ENCODE measurements at regions not wholly inside any gene's neighbourhood (a gene's known extent, or its start where the extent isn't known, plus 50 kb on each side); places are given as distances from the start of the nearest gene placed in this dataset.

DNA sequence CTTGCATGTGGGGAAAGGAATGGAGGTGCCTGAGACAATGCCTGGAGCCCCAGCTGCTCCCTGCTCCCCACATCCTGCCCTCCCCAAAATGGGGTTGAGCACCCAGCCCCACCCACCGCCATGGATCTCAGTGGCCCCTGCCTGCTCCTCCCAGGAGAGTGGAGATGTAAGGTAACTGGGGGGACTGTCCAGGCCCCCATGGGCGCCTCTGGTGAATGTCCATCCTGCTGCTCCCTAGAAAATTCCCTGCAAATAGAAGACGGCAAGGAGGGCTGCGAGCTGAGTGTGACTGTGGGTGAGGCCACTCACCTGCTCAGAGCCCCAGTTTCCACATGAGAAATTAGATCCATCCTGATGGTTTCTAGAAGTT is 101.6 kb downstream of the RAMP3 start:
- no peak for DNase-seq
- Histone ChIP-seq H3K27me3 (peaks cover 0 to 17% (median 0%) of the 10 kb centered on the region in 4 donors), H3K27ac (no peak overlapping the region), H3K4me1 (peaks cover 0 to 4% (median 0%) of the 10 kb centered on the region in 3 donors), H3K9me3 (no peaks in the 10 kb centered on the region), H3K4me3 (no peak overlapping the region), H3K36me3 (no peaks in the 10 kb centered on the region)
- WGBS, 2 donors, result 90% methylated on average over 2 of the region's 4 CpGs; no CpG with 5 or more reads in 1 of the 2 donors
- no peak for TF ChIP-seq POLR2A (IDR thresholded peaks at IDR 0.05)
- TF ChIP-seq, protein P1, sequence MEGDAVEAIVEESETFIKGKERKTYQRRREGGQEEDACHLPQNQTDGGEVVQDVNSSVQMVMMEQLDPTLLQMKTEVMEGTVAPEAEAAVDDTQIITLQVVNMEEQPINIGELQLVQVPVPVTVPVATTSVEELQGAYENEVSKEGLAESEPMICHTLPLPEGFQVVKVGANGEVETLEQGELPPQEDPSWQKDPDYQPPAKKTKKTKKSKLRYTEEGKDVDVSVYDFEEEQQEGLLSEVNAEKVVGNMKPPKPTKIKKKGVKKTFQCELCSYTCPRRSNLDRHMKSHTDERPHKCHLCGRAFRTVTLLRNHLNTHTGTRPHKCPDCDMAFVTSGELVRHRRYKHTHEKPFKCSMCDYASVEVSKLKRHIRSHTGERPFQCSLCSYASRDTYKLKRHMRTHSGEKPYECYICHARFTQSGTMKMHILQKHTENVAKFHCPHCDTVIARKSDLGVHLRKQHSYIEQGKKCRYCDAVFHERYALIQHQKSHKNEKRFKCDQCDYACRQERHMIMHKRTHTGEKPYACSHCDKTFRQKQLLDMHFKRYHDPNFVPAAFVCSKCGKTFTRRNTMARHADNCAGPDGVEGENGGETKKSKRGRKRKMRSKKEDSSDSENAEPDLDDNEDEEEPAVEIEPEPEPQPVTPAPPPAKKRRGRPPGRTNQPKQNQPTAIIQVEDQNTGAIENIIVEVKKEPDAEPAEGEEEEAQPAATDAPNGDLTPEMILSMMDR (IDR thresholded peaks at IDR 0.05), result no peak
- intact Hi-C loops (cut with DNase I), result no loop called here

DNA sequence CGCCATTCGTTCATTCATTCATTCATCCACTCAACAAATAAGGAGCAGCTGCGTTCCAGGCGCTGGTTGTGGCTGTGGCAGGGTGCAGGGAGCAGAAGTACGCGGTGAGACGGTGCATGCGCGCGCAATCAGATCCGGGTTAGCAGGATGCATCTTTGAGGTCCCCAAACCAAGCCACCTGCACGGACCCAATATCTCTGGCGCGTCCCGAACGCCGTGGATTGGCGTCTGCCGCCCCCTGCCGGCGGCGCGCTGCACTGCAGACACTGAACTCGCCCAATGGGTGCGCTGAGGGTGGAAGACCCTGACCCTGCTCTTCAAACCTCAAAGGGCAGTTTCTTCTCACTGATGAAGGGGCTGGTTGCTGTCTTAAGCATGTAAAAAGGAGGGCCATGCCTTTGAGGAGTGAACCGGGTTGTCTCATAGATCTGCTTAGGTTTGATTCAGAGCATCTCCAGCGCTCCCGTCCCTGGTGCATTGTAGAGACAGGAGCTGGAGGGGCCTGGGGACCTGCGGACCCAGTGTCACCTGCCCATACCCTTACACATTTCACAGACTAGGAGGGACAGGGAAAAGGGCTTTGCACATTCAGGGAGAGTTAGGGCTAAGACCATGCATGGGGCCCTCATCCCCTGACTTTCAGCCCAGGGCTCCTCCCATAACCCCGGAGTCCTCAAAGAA is 102.5 kb downstream of the RAMP3 start:
- peaks cover 0 to 17% (median 0%) of the 10 kb centered on the region in 4 donors for H3K27me3 ChIP-seq
- no peak for DNase-seq
- no peak overlapping the region for H3K27ac ChIP-seq
- no peaks in the 10 kb centered on the region for H3K9me3 ChIP-seq
- TF ChIP-seq POLR2A (IDR thresholded peaks at IDR 0.05), result no peak
- TF ChIP-seq, protein P1 (IDR thresholded peaks at IDR 0.05), result peak; percentile 90 to 100 (median 93)
- 25 to 62% methylated on average over 7 to 12 of the region's 30 CpGs for WGBS, 2 donors
- H3K36me3 ChIP-seq, result no peaks in the 10 kb centered on the region
- intact Hi-C loops (cut with DNase I), result loop anchor here (2.0 kb wide), 1 partner anchor 105 kb away; no protein-coding TSS in a partner anchor
- no peak overlapping the region for H3K4me3 ChIP-seq
- H3K4me1 ChIP-seq, result peaks cover 0 to 4% (median 0%) of the 10 kb centered on the region in 3 donors

DNA sequence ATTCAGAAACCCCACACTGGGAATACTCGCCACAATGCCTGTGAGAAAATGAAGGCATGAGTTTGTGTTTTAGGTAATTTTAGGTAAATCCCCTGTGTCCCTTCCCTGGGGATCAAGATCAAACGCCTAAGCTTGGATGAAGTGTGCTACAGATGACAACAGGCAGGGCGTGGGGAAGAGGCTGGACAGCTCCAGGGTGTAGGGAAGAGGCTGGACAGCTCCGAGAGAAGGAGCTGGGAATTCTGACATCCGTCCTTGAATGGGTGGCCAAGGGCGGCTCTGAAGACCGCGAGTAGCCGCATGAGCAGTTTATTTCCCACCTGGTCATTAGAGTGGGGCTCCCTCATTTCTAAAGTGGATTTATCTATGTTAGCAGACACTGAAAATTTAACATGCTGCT is 109.7 kb downstream of the RAMP3 start:
- Histone ChIP-seq H3K9me3 (no peaks in the 10 kb centered on the region), H3K4me3 (no peak overlapping the region), H3K27me3 (peaks cover 0 to 7% (median 0%) of the 10 kb centered on the region in 4 donors), H3K36me3 (no peaks in the 10 kb centered on the region), H3K27ac (no peak overlapping the region), H3K4me1 (no peaks in the 10 kb centered on the region)
- 42 to 52% methylated on average over 9 of the region's 9 CpGs for WGBS, 2 donors
- intact Hi-C loops (cut with DNase I), result no loop called here
- DNase-seq, result no peak
- TF ChIP-seq POLR2A (IDR thresholded peaks at IDR 0.05), result no peak
- TF ChIP-seq, protein P1 (IDR thresholded peaks at IDR 0.05), result no peak

DNA sequence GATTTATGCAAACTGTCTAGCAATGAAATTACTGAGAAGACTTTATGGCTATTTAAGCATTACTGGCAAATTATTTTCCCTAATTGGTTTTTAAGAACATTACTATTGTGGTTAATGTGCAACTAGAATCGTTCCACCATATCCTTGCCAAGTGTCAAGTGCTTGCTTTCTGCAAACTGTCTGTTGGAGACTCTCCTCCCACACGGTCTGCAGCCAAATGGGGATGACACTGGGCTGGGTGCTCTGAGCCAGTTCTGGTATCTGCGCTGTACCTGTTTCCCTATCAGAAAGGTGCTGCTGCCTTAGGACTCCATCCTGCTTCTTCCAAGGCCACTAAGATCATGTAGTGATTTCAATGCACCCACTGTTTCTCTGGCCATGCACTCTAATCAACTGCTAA is 110.4 kb downstream of the RAMP3 start:
- no peak for DNase-seq
- 52 to 56% methylated on average over 3 of the region's 3 CpGs for WGBS, 2 donors
- H3K36me3 ChIP-seq, result no peaks in the 10 kb centered on the region
- H3K9me3 ChIP-seq, result no peaks in the 10 kb centered on the region
- H3K4me1 ChIP-seq, result no peaks in the 10 kb centered on the region
- intact Hi-C loops (cut with DNase I), result no loop called here
- no peak for TF ChIP-seq POLR2A (IDR thresholded peaks at IDR 0.05)
- TF ChIP-seq, protein P1 (IDR thresholded peaks at IDR 0.05), result no peak
- peaks cover 0 to 7% (median 0%) of the 10 kb centered on the region in 4 donors for H3K27me3 ChIP-seq
- H3K27ac ChIP-seq, result no peak overlapping the region
- no peak overlapping the region for H3K4me3 ChIP-seq

DNA sequence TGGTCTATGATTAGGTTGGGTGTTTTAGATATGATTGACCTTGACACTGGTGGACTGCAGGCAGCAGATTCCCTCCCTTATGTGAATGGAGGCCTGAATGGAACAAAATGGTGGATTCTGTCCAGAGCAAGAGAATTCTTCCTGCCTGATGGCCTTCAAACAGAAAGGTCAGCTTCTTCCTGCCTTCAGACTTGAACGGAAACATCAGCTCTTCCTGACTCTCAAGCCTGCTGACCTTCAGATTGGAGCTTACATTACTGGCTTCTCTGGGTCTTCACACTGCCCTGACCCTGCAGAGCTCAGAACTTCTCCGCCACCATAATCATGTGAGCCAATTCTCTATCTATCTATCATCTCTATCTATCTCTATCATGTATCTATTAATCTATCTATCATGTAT is 111.6 kb downstream of the RAMP3 start:
- 75 to 89% methylated on average over 2 of the region's 2 CpGs for WGBS, 2 donors
- intact Hi-C loops (cut with DNase I), result no loop called here

More for the DNA sequence above, 111.6 kb downstream of the RAMP3 start:
- Histone ChIP-seq H3K27me3 (peaks cover 0 to 7% (median 0%) of the 10 kb centered on the region in 4 donors), H3K36me3 (no peaks in the 10 kb centered on the region), H3K4me1 (no peaks in the 10 kb centered on the region), H3K9me3 (no peaks in the 10 kb centered on the region), H3K27ac (no peak overlapping the region), H3K4me3 (no peak overlapping the region)
- TF ChIP-seq POLR2A (IDR thresholded peaks at IDR 0.05), result no peak
- TF ChIP-seq, protein P1 (IDR thresholded peaks at IDR 0.05), result no peak
- no peak for DNase-seq

All from esophagus squamous epithelium (tissue), 5 donors.